Fibroblast of skin of back (primary cell): ENCODE measurements at regions not wholly inside any gene's neighbourhood (a gene's known extent, or its start where the extent isn't known, plus 50 kb on each side); places are given as distances from the start of the nearest gene placed in this dataset.
"Not testable (repeated sequence)": the region's sequence is repeated elsewhere in the genome, so short reads cannot be mapped to it uniquely, and the experiment has no call there.

Experiments
- DNase-seq: peaks from one replicate; pipeline ENCODE4 v3.0.0-alpha.2; 2013

DNA sequence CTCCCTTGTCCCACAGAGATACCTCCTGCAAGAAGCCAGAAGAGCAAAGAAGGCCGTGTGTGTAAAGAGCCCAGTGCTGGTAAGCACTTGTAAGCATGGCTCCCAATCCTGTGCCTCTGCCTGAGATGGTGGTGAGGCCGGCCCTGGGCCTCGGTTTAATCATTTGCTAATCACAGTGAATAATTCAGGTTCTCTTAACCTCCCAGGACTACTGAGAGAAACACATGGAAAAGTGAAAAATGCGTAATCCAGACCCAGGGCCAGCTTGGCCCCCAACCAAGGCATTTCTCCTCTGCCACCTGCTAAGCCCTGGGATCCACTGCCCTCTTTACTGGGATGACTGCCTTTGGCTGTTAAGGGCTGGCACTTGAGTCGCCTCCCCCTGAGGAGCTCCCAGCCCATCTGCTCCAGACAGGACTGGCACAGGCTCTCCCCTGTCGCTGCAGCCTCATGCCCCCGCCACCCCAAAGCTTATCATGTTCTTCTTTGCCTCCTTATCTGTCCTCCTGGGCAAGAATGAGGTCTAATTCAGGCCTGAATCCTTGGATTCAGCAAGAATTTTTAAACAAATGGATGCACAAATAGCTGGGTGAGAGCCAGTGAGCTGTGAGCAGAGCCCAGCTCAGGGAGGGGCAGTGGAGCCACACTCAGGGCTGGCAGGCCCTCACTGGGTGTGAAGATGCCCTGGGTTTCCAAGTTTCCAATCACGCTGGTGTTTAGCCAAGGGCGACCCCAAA, 193.9 kb upstream of the HS6ST1 start:
- DNase-seq, result no peak

DNA sequence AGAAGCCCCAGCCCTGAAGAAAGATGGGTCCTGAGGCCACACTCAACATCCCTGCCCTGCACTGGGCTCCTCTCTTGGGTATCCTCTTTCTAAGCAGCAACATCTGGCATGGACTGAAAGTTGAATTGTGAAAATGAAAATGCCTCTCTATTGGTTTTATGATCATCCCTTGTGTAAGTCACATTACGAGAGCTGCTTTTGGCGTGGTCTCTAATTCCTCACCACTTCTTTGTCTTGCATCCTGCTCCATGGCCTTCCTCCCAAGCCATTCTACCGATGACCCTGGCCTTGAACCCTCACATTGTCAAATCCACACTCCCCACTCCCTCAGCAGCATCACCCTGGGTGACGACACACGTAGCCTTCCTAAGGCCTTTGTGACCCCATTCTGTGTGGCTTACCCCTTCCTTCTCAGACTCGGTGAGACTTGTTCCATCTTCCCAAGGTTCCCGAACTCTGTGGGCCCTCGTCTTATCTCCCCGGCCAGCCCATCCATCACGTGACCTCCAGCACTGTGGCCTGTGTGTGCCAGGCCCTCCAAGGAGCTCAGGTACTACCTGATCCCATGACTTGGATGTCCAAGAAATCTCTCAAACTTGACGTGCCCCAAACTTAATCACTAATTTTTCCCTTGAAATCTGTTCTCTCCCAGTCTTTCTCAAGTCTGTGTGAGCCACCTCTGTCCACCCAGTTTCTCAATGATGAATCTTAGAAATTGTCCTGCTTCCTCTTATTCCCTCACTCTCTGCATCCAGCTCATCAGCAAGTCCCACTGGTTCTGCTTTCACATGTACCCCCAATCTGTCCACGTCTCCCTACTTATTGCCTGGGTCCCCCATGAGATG, 194.7 kb upstream of the HS6ST1 start:
- no peak for DNase-seq

DNA sequence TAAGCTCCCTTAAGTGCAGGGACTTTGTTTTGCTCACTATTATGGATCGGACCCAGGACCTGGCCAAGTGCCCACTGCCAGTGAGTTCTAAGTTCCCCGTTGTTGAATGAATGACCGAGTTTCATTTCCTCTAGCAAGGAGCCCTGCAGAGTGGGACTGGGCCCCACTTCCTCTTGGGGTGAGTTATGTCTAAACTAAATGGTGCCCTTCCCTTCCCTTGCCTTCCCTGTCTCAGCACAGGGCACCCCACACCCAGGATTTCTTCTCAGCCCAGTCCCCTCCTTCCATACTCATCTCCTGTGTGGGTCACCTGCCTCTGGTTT, 195.3 kb upstream of the HS6ST1 start:
- DNase-seq, result no peak

DNA sequence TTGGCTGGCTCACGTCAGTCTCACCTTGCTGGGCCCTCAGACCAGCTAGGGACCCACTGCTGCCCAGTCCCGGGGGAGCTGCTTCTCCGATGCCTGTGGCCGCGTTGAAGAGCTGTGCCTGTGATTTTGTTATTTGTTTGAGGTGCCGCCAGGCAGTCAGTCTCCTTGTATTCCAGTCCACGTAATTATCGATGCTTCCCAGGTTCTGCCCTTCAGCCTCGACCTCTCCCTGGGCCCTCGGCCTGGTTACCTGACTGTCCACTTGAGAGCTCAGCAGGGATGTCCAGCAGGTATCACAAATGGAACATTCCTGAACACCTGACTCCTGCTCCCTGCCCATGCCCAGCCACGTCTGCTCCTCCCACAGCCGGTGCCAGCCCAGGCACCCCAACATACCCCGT, 195.9 kb upstream of the HS6ST1 start:
- no peak for DNase-seq

DNA sequence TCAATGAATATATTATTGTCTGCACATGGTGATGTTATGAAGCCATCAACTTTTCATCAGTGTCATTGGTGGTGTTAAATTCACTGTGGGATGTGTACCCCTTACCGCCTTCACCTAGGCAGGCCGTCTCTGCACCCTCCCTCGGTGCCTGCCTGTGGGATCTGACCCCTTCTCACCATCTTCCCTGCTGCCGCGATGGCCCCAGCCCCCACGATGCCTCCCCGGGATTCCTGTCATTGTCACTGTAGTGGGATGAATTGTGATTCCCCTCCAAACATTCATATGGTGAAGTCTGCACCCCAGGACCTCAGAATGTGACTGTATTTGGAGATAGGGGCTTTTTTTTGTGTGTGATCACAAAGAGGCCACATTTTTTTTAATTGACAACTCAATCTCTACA, 198.3 kb upstream of the HS6ST1 start:
- DNase-seq, result no peak

DNA sequence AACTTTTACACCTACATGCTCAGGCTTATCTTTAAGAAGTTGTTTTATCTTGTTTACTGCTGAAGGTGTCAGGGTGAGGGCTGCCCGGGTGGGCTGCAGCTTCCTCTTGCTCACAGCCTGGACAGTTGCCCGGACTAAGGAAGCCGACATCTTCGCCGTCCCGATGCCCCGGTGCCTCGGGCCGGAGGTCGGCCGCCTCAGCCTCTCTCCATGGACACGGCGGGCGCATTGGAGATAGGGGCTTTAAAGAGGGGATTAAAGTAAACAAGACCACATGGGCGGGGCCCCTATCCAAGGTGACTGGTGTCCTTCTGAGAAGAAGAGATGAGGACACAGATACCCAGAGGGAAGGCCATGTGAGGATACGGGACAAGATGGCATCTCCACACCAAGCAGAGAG, 200.4 kb upstream of the HS6ST1 start:
- not testable (repeated sequence) for DNase-seq

DNA sequence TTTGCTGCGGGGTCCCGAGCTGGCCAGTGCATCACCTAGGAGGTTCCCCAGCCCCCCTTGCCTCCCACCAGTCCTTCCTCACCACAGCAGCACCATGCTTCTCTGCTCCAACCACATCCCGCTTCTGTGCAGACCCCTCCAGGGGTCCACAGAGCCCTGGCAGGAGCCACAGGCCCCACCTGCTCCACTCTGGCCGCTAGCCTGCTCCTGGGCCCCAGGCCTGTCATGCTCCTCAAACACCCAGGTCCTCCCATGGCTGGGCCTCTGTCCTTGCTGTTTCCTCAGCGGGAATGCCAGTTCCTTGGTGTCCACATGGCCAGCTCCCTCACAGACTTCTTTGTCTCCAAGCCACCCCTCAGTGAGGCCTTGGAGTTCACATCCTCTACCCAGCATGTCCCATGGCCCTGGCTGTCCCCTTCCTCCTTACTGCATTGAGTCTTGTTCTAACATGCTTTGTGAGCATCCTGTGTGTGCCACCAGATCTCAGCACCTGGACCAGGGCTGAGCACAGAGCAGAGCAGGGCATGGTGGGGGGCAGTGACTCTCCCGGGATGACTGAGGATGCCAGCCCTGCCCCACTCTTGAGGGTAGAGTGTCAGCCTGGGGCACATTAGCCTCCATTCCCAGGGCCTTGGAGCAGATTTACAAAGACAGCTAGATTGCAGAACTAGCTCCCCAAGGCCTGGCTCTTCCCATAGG, 201.0 kb upstream of the HS6ST1 start:
- DNase-seq, result no peak

DNA sequence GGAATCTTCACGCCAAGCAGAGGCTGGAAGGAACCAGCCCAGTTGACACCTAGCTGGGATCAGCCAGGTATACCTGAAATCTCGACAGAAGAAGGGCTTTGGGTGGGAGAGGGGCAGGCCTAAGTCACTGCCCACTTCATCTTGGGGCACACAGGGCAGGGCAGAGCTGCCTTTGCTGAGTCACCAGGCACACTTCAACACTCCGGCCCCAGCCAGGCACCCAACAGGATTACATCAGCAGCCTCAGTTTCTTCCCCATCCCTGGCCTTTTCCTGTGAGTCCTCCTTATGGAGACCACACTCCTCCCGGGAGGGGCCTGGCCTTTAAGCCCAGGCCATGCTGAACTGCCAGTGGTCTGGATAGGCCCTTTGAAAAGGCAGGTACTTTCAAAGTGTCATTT, 201.7 kb upstream of the HS6ST1 start:
- no peak for DNase-seq

DNA sequence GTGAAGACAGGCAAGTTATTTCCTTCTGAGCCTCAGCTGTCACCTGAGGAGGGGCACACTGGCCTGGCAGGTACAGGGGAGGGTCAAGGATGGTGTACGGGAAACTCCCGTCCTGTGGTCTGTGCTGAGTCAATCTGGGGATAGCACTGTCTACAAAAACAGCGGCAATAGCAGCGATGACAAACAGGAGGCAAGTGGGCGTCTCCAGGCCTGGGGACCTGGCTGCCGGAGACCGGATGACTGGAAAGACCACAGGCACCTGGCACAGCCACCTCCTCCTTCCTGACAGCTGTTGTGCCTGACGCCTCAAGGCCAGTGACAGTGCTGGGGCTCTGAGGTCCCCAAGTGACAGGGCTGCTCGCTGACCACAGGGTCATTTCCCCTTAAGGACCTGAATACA, 202.1 kb upstream of the HS6ST1 start:
- DNase-seq, result no peak

DNA sequence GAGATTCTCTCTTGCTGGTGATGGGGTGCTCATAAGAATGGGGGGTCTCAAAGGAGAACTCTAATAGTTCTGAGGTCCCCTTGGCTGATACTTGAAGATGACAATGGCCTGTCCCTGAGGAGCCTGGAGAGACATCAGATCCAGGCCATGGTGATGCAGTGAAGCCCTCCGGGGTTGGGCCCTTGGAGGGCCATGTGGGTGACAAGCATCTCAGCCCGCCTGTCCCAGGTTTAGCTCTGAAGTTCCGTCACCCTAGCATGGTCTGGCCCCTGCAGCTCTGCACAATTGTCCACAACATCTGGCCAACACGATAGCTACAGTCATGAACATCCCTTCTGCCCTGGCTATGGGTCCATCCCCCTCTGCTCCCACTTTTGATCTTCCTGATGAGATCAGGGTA, 202.8 kb upstream of the HS6ST1 start:
- DNase-seq, result no peak

DNA sequence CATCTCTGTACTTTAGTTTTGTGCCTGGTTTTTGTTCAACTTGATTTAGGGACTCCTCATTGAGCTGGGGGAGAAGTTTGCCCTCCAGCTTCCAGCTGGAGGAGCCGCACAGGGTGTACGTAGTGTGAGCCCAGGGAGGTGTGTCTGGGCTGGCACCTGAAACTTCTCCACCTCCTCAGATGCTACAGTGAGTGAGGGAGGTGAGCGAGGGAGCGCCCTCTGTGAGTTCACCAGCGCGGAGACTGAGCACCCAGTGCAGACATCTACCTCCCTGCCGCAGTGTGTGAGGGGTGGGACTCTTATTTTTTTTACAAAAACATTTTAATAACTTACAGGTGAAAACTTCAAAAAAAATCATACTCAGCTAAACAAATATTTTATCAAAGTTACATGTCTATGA, 204.2 kb upstream of the HS6ST1 start:
- DNase-seq, result no peak

DNA sequence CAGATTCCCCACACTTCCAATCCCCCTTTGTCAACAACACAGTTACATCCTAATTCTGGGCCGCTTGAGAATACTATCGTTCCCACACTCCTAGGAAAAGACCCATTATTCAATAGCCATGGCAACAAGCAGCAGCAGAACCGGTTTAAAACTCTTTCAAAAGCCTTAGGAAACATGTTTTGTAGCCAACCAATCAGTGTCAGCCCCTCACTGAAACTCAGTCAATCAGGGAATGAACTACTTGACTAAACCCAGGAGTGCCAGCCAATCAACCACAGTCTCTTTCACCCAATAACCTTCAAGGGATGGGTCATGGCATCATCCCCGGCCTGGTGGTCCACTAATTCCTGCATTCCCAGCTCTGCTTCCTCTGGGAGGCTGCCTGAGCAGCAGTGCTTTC, 204.8 kb upstream of the HS6ST1 start:
- DNase-seq, result no peak

DNA sequence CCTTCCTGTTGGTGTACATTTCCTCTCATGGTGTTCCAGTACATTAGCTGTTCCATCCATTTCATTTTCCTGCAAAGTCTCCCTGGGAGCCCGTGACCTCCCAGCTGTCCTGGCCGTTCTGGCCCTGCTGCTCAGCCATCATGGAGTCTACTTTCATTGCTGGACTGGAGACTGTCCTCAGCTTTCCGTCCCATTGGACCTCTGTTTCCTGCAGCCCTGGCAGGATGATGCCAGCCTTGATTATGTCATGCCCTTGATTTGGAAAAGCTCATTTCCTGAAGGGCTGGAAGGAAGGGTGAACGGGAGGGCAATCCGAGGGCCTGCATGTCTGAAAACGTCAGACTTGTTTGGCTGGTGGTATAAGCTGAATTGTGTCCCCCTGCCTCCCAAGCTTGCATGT, 205.5 kb upstream of the HS6ST1 start:
- no peak for DNase-seq

DNA sequence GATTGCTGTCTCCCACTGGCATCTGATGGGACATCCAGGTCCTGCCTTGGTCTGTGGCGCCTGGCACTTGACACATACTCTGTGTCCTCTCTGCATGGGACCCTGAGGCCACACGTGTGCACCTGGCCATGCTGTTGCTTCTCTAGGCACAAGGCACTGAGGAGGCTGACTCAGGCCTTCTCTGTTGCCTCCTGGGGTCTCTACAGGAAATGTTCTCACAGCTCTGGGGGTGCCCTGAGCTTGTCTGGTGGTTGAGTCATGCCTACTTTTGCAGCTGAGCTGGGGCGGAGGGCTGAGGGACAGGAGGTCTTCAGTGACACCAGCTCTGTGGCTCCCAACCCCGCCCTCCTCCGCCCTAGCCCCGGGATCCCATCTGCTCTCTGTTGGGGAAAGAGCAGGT, 207.0 kb upstream of the HS6ST1 start:
- peak; percentile 72 for DNase-seq

DNA sequence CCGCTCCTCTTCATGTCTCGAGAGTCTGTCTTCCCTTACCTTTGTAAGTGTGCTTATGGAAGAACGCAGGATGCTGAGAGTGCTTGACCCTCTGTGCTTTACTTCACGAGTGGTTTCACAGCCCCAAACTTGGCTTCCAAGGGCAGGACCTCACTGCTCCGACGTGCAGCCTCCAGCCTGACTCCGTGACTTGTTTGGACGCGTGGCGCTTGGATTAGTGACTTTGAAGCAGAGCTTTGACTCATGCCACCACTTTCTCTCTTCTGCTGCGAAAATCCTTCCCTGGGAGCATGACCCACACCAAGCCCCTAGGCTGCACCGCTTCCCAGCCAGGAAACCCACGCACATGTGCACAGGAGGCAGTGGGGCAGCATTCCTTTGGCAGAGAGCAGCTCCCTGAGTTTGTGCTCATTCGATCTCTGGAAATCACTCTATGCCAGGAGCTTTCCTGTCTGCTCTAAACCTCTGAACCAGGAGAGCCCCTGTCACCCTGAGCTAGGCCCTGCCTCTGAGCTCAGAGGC, 207.8 kb upstream of the HS6ST1 start:
- no peak for DNase-seq

DNA sequence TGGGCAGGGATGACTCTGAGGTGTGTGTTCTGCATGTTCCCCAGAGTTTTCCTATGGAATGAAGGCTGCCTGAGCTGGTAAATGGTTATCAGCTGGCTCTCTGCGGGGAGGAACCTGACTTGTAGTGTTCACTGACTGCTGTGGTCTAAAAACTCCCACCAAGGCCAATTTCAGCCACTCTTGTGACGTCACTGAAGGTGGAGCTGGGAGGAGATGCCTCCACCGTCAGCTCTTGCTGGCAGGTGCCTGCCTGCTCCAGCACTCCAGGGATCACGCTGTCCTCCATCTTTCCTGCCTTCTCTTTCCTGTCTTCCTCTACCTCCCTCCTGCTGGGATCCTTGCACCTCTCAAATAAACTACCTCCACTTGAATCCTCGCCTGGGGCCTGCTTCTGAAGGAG, 209.5 kb upstream of the HS6ST1 start:
- no peak for DNase-seq

DNA sequence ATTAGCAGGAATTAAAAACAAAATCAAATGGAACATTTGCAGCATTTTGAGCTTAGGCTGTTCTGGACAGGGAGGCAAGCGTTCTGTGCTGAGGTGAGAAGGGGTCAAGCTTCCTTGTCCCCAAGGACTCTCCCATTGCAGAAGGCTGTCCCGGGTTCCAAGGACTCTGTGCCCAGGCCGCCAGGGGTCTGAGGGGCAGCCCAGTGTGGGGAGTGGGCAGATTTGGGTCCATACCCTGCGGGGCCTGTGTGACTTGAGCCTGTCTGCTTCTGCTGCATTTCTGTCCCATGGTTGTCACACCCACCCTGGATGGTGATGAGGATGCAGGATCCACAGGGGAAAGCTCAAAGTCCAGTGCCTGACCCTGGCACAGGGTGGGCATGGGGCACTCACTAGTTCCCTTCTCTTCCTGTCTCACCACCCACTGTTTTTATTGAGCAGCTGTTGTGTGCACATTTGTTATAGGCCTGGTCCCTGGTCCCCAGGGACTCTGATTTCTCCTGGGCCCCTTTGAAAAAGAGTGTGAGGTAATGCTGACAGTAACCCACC, 211.4 kb upstream of the HS6ST1 start:
- no peak for DNase-seq

DNA sequence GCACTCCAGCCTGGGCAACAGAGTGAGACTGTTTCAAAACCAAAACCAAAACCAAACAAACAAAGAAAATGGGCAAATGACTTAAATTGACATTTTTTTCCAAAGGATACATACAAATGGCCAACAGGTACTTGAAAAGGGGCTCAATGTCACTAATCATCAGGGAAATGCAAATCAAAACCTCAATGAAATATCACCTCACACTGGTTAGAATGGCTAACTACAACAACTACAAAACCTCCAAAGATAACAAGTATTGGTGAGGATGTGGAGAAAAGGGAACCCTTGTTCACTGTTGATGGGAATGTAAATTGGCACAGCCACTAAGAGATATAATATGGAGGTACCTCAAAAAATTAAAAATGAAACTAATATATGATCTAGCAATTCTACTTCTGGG, 213.2 kb upstream of the HS6ST1 start:
- no peak for DNase-seq

DNA sequence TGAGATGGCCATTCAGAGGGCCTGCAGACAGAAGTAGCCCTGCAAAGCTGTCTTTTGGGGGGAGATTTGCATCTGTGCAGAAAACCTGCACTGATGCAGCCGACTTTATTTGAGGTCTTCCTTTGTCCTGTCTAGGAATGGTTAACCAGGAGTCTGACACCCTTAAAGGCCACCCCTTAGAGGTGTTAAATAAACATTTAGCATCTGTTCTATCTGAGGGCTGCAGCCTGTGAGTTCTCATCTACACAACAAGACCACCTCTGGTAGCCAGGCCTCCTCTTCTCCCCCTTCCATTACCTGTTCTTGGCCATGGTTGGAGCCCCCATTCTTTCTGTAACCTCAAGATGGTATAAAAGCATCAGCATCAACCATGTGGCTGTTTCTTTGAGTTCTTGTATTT, 214.4 kb upstream of the HS6ST1 start:
- DNase-seq, result no peak

DNA sequence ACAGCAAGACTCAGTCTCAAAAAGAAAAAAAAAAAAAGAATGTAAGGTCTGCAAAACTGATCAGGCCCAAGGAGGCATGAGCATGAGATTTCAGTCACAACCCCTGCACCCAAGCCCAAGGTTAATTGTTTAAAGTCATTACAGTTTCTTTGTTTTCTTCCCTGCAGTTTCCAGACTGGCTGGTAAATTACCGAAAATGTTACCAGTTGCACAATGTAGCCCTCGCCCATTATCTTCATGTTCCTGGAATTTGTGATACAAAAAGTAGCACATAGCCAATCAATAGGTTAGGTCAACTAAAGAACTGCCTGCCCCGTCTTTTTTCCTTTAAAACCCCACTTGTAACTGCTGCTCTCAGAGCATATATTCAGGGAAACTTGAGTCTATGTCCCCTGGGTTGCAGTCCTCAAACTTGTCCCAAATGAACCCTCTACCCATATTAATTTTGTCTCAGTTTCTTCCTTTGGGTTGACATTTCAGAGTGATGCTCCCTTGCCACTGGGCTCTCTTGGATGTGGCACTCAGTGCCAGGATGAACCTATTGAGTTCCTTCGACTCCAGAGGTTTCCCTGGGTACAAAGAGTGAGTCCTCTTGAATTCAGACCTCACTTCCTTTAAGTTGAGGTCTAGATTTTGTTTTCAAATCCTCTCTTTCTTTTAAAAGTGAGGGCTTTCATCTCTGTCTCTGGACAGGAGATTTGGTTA, 216.2 kb upstream of the HS6ST1 start:
- DNase-seq, result no peak

DNA sequence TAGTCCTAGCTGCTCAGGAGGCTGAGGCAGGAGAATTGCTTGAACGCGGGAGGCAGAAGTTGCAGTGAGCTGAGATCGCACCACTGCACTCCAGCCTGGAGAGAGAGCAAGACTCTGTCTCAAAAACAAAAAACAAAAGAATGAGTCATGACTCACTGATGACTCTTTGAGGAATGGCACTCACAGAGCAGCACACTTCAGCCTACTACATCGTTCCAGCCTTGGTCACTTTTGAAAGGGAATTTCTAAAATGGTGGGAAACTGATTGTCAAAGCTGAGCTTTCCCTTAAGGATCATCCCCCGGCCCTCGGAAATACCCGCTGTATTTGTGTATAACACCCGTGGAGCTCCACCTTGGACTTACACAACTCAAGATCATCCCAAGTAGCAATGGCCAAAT, 217.3 kb upstream of the HS6ST1 start:
- peak; percentile 95 for DNase-seq

DNA sequence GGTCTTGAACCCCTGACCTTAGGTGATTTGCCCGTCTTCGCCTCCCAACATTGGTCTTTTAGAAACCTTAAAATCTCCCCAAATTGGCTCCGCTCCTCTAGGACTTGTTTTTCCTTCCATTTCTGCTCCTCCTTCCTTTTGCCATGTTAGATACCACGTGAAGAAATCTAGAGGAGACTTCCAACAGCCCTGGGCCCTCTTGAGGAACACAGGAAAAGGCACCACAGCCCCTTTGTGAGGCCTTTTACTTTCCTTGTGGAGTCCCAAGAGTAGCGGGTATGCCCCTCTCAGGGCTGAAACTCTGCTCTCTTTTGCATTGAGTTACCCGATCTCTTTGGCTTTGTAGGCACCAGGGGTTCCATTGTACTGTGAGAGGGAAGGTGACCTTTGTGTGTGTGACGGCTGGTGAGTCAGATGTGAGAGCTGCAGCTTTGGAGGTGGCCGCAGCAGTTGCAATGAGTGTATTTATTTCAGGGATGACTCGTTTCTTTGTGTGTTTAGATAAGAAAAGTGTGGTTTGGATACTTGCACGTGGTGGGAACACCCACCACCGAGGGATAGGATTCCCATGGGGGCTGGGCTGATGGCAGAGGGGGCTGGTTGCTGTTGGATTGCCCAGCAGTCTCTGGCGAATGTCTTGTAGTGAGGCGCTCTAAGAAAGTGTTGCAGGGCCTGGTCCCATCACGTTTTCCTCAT, 218.4 kb upstream of the HS6ST1 start:
- peak; percentile 98 for DNase-seq
